ENCODE measurements at regions not wholly inside any gene's neighbourhood (a gene's known extent, or its start where the extent isn't known, plus 50 kb on each side); places are given as distances from the start of the nearest gene placed in this dataset.

DNA sequence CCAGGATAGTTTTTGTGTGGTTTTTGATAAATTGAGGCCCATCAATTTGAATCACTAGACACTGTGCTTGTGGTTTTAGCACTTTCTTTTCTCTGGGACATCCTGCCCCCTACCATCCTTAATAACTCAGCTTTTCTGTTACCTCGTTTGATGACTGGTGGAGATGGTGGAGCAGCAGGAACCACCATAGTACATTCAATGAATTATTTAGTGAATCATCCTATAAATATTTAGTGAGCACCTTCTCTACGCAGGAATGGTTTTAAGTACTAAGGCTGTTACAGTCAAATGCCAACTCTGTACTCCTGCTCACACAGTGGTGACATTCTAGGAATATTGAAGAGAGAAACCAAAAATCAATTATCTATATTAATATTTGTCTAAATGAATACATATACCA, 585.2 kb downstream of the HAO1 start:
- TF ChIP-seq POLR2A (IDR thresholded peaks at IDR 0.05; ENCODE audit: low read depth, low read length) (no peak), MAFK (IDR thresholded peaks at IDR 0.05; ENCODE audit: low read depth, low read length) (no peak), RAD21 (IDR thresholded peaks at IDR 0.05; ENCODE audit: low read length) (no peak), NFE2L2 (IDR thresholded peaks at IDR 0.05; ENCODE audit: low read depth, low read length) (no peak), SMC3 (IDR thresholded peaks at IDR 0.05; ENCODE audit: low read depth, low read length) (no peak), BHLHE40 (IDR thresholded peaks at IDR 0.05; ENCODE audit: low read depth, low read length) (no peak), FOS (IDR thresholded peaks at IDR 0.05; ENCODE audit: low read depth, low read length) (no peak), RCOR1 (IDR thresholded peaks at IDR 0.05; ENCODE audit: insufficient replicate concordance, low read length) (no peak), CEBPB (IDR thresholded peaks at IDR 0.05; ENCODE audit: low read depth, low read length) (no peak)
- TF ChIP-seq, protein P1, sequence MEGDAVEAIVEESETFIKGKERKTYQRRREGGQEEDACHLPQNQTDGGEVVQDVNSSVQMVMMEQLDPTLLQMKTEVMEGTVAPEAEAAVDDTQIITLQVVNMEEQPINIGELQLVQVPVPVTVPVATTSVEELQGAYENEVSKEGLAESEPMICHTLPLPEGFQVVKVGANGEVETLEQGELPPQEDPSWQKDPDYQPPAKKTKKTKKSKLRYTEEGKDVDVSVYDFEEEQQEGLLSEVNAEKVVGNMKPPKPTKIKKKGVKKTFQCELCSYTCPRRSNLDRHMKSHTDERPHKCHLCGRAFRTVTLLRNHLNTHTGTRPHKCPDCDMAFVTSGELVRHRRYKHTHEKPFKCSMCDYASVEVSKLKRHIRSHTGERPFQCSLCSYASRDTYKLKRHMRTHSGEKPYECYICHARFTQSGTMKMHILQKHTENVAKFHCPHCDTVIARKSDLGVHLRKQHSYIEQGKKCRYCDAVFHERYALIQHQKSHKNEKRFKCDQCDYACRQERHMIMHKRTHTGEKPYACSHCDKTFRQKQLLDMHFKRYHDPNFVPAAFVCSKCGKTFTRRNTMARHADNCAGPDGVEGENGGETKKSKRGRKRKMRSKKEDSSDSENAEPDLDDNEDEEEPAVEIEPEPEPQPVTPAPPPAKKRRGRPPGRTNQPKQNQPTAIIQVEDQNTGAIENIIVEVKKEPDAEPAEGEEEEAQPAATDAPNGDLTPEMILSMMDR (conservative IDR thresholded peaks at IDR 0.05; ENCODE audit: low read depth, low read length) = no peak
- TF ChIP-seq, protein P2, sequence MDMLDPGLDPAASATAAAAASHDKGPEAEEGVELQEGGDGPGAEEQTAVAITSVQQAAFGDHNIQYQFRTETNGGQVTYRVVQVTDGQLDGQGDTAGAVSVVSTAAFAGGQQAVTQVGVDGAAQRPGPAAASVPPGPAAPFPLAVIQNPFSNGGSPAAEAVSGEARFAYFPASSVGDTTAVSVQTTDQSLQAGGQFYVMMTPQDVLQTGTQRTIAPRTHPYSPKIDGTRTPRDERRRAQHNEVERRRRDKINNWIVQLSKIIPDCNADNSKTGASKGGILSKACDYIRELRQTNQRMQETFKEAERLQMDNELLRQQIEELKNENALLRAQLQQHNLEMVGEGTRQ (IDR thresholded peaks at IDR 0.05; ENCODE audit: low read depth, low read length) = no peak
- TF ChIP-seq, protein P3, sequence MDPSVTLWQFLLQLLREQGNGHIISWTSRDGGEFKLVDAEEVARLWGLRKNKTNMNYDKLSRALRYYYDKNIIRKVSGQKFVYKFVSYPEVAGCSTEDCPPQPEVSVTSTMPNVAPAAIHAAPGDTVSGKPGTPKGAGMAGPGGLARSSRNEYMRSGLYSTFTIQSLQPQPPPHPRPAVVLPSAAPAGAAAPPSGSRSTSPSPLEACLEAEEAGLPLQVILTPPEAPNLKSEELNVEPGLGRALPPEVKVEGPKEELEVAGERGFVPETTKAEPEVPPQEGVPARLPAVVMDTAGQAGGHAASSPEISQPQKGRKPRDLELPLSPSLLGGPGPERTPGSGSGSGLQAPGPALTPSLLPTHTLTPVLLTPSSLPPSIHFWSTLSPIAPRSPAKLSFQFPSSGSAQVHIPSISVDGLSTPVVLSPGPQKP (IDR thresholded peaks at IDR 0.05; ENCODE audit: borderline replicate concordance, low read depth, low read length) = no peak
